ENCODE measurements at regions not wholly inside any gene's neighbourhood (a gene's known extent, or its start where the extent isn't known, plus 50 kb on each side); places are given as distances from the start of the nearest gene placed in this dataset.

- TF ChIP-seq POLR2AphosphoS5 (IDR thresholded peaks at IDR 0.05) (no peak), CTCF (IDR thresholded peaks at IDR 0.05) (no peak)
Measured at GRCh38 chr5:26237489-26237888, 800.9 kb downstream of the CDH9 start.
